ENCODE measurements at regions not wholly inside any gene's neighbourhood (a gene's known extent, or its start where the extent isn't known, plus 50 kb on each side); places are given as distances from the start of the nearest gene placed in this dataset.

- TF ChIP-seq EZH2 (IDR thresholded peaks at IDR 0.05; ENCODE audit: insufficient read depth, low read length) (no peak), CTCF (IDR thresholded peaks at IDR 0.05; ENCODE audit: insufficient read depth, low read depth, low read length) (no peak)
These were observed 388.9 kb upstream of the SGCD start for GRCh38 chr5:155938051-155938450.

Data from astrocyte (in vitro differentiated cells and primary cell).